ENCODE measurements at regions not wholly inside any gene's neighbourhood (a gene's known extent, or its start where the extent isn't known, plus 50 kb on each side); places are given as distances from the start of the nearest gene placed in this dataset.

DNA sequence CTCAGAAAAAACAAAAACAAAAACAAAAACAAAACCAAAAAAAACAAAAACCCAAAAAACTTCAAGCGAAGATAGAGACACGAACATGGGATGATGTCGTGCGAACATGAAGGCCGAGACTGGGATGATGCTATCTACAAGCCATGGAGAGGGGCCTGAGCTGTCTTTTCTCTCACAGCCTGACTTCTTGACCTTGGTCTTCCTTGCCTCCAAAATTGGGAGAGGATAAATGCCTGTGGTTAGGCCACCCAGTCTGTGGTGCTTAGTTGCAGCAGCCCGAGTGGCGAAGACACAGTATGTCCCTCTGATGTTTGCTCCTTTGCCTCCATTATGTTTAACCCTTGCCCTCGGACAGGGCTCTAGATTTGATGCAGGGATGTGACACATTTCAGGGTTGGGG lies 130.4 kb upstream of the BASP1 start:
- Histone ChIP-seq H3K36me3 (no peaks in the 10 kb centered on the region), H3K4me1 (no peaks in the 10 kb centered on the region), H3K27me3 (no peaks in the 10 kb centered on the region), H3K9me3 (no peaks in the 10 kb centered on the region), H3K27ac (no peak overlapping the region), H3K4me3 (no peak overlapping the region)
- DNase-seq (ENCODE audit: low spot score) = no peak
- TF ChIP-seq CTCF (IDR thresholded peaks at IDR 0.05) = no peak

- Histone ChIP-seq H3K4me3 (no peak overlapping the region), H3K27ac (no peak overlapping the region), H3K36me3 (no peaks in the 10 kb centered on the region), H3K9me3 (no peaks in the 10 kb centered on the region), H3K27me3 (no peaks in the 10 kb centered on the region), H3K4me1 (no peaks in the 10 kb centered on the region)
- no peak for TF ChIP-seq CTCF (IDR thresholded peaks at IDR 0.05)
- DNase-seq (ENCODE audit: low spot score) = no peak
Measured at GRCh38 chr5:17088051-17088450, 129.4 kb upstream of the BASP1 start.

DNA sequence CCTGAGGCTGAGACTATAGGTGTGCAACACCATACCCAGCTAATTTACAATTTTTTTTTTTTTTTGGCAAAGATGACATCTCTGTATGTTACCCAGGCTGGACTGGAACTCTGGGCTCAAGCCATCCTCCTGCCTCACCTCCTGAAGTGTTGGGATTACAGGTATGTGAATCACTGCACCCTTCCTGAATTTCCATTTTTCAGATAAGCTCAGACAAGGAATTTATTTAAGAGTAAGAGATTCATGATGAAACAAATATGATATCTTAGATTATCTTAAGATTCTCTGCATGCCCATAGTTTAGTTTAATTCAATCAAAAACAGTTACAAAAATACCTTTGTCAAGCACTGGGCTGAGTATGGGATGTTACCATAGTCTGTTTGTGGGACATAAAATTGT lies 128.4 kb upstream of the BASP1 start:
- Histone ChIP-seq H3K27ac (no peak overlapping the region), H3K4me3 (no peak overlapping the region), H3K4me1 (no peaks in the 10 kb centered on the region), H3K27me3 (no peaks in the 10 kb centered on the region), H3K9me3 (no peaks in the 10 kb centered on the region), H3K36me3 (no peaks in the 10 kb centered on the region)
- TF ChIP-seq CTCF (IDR thresholded peaks at IDR 0.05) = no peak
- no peak for DNase-seq (ENCODE audit: low spot score)

DNA sequence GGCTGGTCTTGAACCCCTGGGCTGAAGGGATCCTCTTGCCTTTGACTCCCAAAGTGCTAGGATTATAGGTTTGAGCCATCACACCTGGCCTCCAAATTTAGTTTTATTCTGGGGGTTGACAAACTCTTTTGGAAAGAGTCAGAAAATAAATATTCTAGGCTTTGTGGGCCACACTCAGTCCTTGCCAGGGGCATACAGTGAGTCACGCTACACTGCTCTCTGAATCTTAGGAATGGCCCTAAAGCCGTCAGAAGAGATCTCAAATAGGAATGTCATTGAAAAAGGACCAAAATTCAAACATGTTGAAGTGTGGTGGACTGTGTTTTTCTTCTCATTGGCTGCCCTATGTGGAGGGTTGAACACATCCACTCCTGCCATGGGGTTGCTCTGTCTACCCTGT lies 127.7 kb upstream of the BASP1 start:
- Histone ChIP-seq H3K27me3 (no peaks in the 10 kb centered on the region), H3K27ac (no peak overlapping the region), H3K36me3 (no peaks in the 10 kb centered on the region), H3K4me1 (no peaks in the 10 kb centered on the region), H3K4me3 (no peak overlapping the region), H3K9me3 (no peaks in the 10 kb centered on the region)
- DNase-seq (ENCODE audit: low spot score) = no peak
- TF ChIP-seq CTCF (IDR thresholded peaks at IDR 0.05) = no peak

DNA sequence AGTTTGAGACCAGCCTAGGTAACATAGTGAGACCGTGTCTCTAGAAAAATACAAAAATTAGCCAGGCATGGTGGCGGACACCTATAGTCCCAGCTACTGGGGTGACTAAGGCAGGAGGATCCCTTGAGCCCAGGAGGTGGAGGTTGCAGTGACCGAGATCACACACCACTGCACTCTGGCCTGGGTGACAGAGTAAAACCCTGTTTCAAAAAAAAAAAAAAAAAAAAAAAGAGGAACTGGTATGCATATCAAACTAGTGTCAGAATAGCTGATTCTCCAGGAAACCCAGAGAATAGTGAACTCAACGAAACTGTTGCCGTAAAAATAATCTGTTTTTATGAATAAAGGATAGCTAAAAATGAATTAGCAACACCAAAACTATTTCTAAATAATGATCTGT lies 126.6 kb upstream of the BASP1 start:
- no peak overlapping the region for H3K4me3 ChIP-seq
- no peaks in the 10 kb centered on the region for H3K27me3 ChIP-seq
- H3K36me3 ChIP-seq = no peaks in the 10 kb centered on the region
- H3K9me3 ChIP-seq = no peaks in the 10 kb centered on the region
- DNase-seq (ENCODE audit: low spot score) = no peak
- H3K27ac ChIP-seq = no peak overlapping the region
- TF ChIP-seq CTCF (IDR thresholded peaks at IDR 0.05) = no peak
- no peaks in the 10 kb centered on the region for H3K4me1 ChIP-seq

GRCh38 chr5:17094830-17095229 lies 122.6 kb upstream of the BASP1 start:
- H3K36me3 ChIP-seq = no peaks in the 10 kb centered on the region
- H3K4me1 ChIP-seq = no peaks in the 10 kb centered on the region
- no peak overlapping the region for H3K4me3 ChIP-seq
- H3K27me3 ChIP-seq = no peaks in the 10 kb centered on the region
- DNase-seq (ENCODE audit: low spot score) = no peak
- H3K27ac ChIP-seq = no peak overlapping the region
- H3K9me3 ChIP-seq = no peaks in the 10 kb centered on the region
- TF ChIP-seq CTCF (IDR thresholded peaks at IDR 0.05) = no peak

Data from right atrium auricular region (tissue), 2 donors.